ENCODE measurements at regions not wholly inside any gene's neighbourhood (a gene's known extent, or its start where the extent isn't known, plus 50 kb on each side); places are given as distances from the start of the nearest gene placed in this dataset.

GRCh38 chrX:39600222-39600621 lies 497.5 kb downstream of the BCOR start:
- Histone ChIP-seq H2AK5ac (ENCODE audit: low read length, severe bottlenecking) (no peak overlapping the region), H2BK5ac (ENCODE audit: low read depth, low read length, poor library complexity, severe bottlenecking) (no peak overlapping the region), H4K8ac (ENCODE audit: low read length) (no peak overlapping the region), H3K4me3 (ENCODE audit: insufficient read depth in 1 of 2, low read depth in 1 of 2, low read length in 2 of 2) (no peak overlapping the region), H3K18ac (ENCODE audit: low read depth in 1 of 2, low read length in 2 of 2) (no peak overlapping the region), H3K4ac (ENCODE audit: low read depth in 1 of 2, low read length in 2 of 2) (no peak overlapping the region), H3K36me3 (ENCODE audit: control insufficient read depth in 1 of 2, insufficient read depth in 2 of 2, low read depth in 1 of 2, low read length in 2 of 2) (no peaks in the 10 kb centered on the region), H2BK12ac (ENCODE audit: low read length in 2 of 2) (no peak overlapping the region), H3K9ac (ENCODE audit: low read length) (no peak overlapping the region), H3K27ac (ENCODE audit: low read length, poor library complexity, severe bottlenecking) (no peak overlapping the region), H3K4me1 (ENCODE audit: control insufficient read depth, insufficient read depth, low read depth, low read length) (no peaks in the 10 kb centered on the region), H2BK120ac (ENCODE audit: low read depth, low read length) (no peak overlapping the region), H4K91ac (ENCODE audit: low read length) (no peak overlapping the region), H3K27me3 (ENCODE audit: control insufficient read depth in 1 of 2, insufficient read depth in 1 of 2, low read length in 2 of 2) (peaks cover 12 to 89% of the 10 kb centered on the region in 2 experiments), H3K79me1 (replicated peaks; ENCODE audit: low read length, poor library complexity, severe bottlenecking) (no peaks in the 10 kb centered on the region), H3K14ac (ENCODE audit: low read length in 2 of 2) (no peak overlapping the region), H3K9me3 (ENCODE audit: control insufficient read depth, low read length) (peaks cover 5% of the 10 kb centered on the region), H2BK15ac (ENCODE audit: low read depth, poor library complexity, severe bottlenecking) (no peak overlapping the region), H2AFZ (ENCODE audit: low read depth, low read length) (no peak overlapping the region), H3K4me2 (ENCODE audit: low read length, poor library complexity, severe bottlenecking) (no peak overlapping the region), H3K23ac (ENCODE audit: low read length in 2 of 2) (no peak overlapping the region)
- WGBS: 87% methylated on average over 5 of the region's 6 CpGs
- DNase-seq: no peak

DNA sequence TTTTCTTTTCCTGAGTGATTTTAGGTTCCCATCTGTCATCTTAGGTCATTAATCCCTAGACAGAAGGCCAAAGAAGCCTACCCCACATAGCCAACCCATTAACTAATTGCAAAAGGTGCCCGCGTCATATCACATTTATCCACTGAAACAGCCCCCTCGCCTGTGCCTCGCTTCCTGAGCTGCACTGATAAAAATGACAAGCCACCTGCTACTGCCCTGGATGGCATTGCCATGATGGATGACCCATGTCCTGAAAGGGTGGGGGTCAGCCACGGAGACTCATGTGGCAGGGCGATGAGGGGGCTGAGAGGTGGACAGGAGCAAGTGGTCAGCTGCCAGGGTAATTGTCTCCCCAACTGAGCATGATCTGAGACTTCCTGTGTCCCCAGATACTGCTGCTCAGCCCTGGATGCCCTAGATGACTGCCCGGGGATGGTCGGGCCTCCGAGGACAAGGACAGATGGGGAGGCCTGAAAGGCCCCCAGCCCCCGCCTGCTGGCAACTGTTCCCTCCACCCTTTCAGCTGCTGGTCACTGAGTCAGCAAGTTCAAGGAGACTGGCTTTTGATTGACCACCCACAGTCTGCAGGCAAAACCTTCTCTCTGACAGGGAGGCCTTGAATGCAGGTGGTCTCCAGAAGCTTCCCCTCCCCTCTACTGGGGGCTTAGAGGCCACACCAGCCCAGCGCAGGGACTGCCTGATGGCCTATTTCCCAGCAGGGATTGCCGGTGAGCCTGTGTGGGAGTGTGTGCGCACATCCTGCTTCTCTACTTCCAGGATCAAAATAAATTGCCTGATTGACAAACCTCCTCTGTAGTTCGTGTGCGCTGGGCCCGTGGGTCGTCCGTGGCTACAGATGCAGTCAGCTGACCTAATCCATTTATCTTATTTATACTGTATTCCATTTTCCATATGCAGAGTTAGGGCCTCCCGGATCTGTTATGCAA lies 496.3 kb downstream of the BCOR start:
- Histone ChIP-seq H3K4me1 (ENCODE audit: control insufficient read depth, insufficient read depth, low read depth, low read length) (no peaks in the 10 kb centered on the region), H3K4me2 (ENCODE audit: low read length, poor library complexity, severe bottlenecking) (no peak overlapping the region), H2BK12ac (ENCODE audit: low read length in 2 of 2) (no peak overlapping the region), H3K14ac (ENCODE audit: low read length in 2 of 2) (no peak overlapping the region), H2BK120ac (ENCODE audit: low read depth, low read length) (no peak overlapping the region), H2AFZ (ENCODE audit: low read depth, low read length) (no peak overlapping the region), H3K27ac (ENCODE audit: low read length, poor library complexity, severe bottlenecking) (no peak overlapping the region), H2BK5ac (ENCODE audit: low read depth, low read length, poor library complexity, severe bottlenecking) (no peak overlapping the region), H2AK5ac (ENCODE audit: low read length, severe bottlenecking) (no peak overlapping the region), H3K79me1 (replicated peaks; ENCODE audit: low read length, poor library complexity, severe bottlenecking) (no peaks in the 10 kb centered on the region), H3K4me3 (ENCODE audit: insufficient read depth in 1 of 2, low read depth in 1 of 2, low read length in 2 of 2) (no peak overlapping the region), H2BK15ac (ENCODE audit: low read depth, poor library complexity, severe bottlenecking) (no peak overlapping the region), H3K18ac (ENCODE audit: low read depth in 1 of 2, low read length in 2 of 2) (no peak overlapping the region), H3K9ac (ENCODE audit: low read length) (no peak overlapping the region), H3K27me3 (ENCODE audit: control insufficient read depth in 1 of 2, insufficient read depth in 1 of 2, low read length in 2 of 2) (peaks cover 12 to 90% of the 10 kb centered on the region in 2 experiments), H4K91ac (ENCODE audit: low read length) (no peak overlapping the region), H3K9me3 (ENCODE audit: control insufficient read depth, low read length) (peaks cover 13% of the 10 kb centered on the region), H3K4ac (ENCODE audit: low read depth in 1 of 2, low read length in 2 of 2) (no peak overlapping the region), H3K23ac (ENCODE audit: low read length in 2 of 2) (no peak overlapping the region), H3K36me3 (ENCODE audit: control insufficient read depth in 1 of 2, insufficient read depth in 2 of 2, low read depth in 1 of 2, low read length in 2 of 2) (no peaks in the 10 kb centered on the region), H4K8ac (ENCODE audit: low read length) (no peak overlapping the region)
- WGBS: 75% methylated on average over 8 of the region's 19 CpGs
- no peak for DNase-seq

DNA sequence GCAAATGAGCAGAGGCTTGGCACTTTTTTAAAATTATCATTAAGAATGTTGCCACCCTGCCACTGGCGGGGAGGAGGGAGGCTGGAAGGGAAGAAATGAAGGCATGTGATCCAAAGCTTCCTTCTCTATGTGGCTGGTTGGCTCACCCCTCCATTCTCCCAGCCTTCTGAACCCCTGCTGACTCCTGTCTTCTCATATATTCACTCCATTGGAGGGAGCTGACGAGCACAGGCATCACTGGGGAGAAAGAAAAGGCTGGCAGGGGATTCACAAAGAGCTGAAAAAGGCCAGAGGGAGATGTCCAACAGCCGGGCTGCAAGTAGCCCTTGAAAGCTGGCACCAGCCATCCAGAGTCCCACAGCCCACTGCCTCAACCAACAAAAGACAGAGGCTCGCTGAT lies 495.6 kb downstream of the BCOR start:
- Histone ChIP-seq H2BK15ac (ENCODE audit: low read depth, poor library complexity, severe bottlenecking) (no peak overlapping the region), H3K36me3 (ENCODE audit: control insufficient read depth in 1 of 2, insufficient read depth in 2 of 2, low read depth in 1 of 2, low read length in 2 of 2) (no peaks in the 10 kb centered on the region), H4K8ac (ENCODE audit: low read length) (no peak overlapping the region), H3K27me3 (ENCODE audit: control insufficient read depth in 1 of 2, insufficient read depth in 1 of 2, low read length in 2 of 2) (peaks cover 12 to 89% of the 10 kb centered on the region in 2 experiments), H2AFZ (ENCODE audit: low read depth, low read length) (no peak overlapping the region), H3K4me3 (ENCODE audit: insufficient read depth in 1 of 2, low read depth in 1 of 2, low read length in 2 of 2) (no peak overlapping the region), H3K18ac (ENCODE audit: low read depth in 1 of 2, low read length in 2 of 2) (no peak overlapping the region), H3K4me2 (ENCODE audit: low read length, poor library complexity, severe bottlenecking) (no peak overlapping the region), H2BK120ac (ENCODE audit: low read depth, low read length) (no peak overlapping the region), H3K27ac (ENCODE audit: low read length, poor library complexity, severe bottlenecking) (no peak overlapping the region), H2BK12ac (ENCODE audit: low read length in 2 of 2) (no peak overlapping the region), H3K14ac (ENCODE audit: low read length in 2 of 2) (no peak overlapping the region), H3K9ac (ENCODE audit: low read length) (no peak overlapping the region), H3K79me1 (replicated peaks; ENCODE audit: low read length, poor library complexity, severe bottlenecking) (no peaks in the 10 kb centered on the region), H3K4me1 (ENCODE audit: control insufficient read depth, insufficient read depth, low read depth, low read length) (no peaks in the 10 kb centered on the region), H3K23ac (ENCODE audit: low read length in 2 of 2) (no peak overlapping the region), H3K4ac (ENCODE audit: low read depth in 1 of 2, low read length in 2 of 2) (no peak overlapping the region), H2AK5ac (ENCODE audit: low read length, severe bottlenecking) (no peak overlapping the region), H4K91ac (ENCODE audit: low read length) (no peak overlapping the region), H2BK5ac (ENCODE audit: low read depth, low read length, poor library complexity, severe bottlenecking) (no peak overlapping the region), H3K9me3 (ENCODE audit: control insufficient read depth, low read length) (peaks cover 20% of the 10 kb centered on the region)
- no CpG with 5 or more reads among the region's 4 CpGs for WGBS
- DNase-seq: no peak

GRCh38 chrX:39603230-39603629 lies 494.5 kb downstream of the BCOR start:
- H2BK5ac ChIP-seq (ENCODE audit: low read depth, low read length, poor library complexity, severe bottlenecking): no peak overlapping the region
- H2BK120ac ChIP-seq (ENCODE audit: low read depth, low read length): no peak overlapping the region
- no peak overlapping the region for H4K8ac ChIP-seq (ENCODE audit: low read length)
- no peak overlapping the region for H2AFZ ChIP-seq (ENCODE audit: low read depth, low read length)
- no peak overlapping the region for H3K23ac ChIP-seq (ENCODE audit: low read length in 2 of 2)
- H3K9ac ChIP-seq (ENCODE audit: low read length): no peak overlapping the region
- peaks cover 12 to 85% of the 10 kb centered on the region in 2 experiments for H3K27me3 ChIP-seq (ENCODE audit: control insufficient read depth in 1 of 2, insufficient read depth in 1 of 2, low read length in 2 of 2)
- no peak overlapping the region for H3K14ac ChIP-seq (ENCODE audit: low read length in 2 of 2)
- no peak for DNase-seq
- H4K91ac ChIP-seq (ENCODE audit: low read length): no peak overlapping the region
- no peaks in the 10 kb centered on the region for H3K4me1 ChIP-seq (ENCODE audit: control insufficient read depth, insufficient read depth, low read depth, low read length)
- no peak overlapping the region for H3K4ac ChIP-seq (ENCODE audit: low read depth in 1 of 2, low read length in 2 of 2)
- no peak overlapping the region for H3K18ac ChIP-seq (ENCODE audit: low read depth in 1 of 2, low read length in 2 of 2)
- H3K27ac ChIP-seq (ENCODE audit: low read length, poor library complexity, severe bottlenecking): no peak overlapping the region
- H3K36me3 ChIP-seq (ENCODE audit: control insufficient read depth in 1 of 2, insufficient read depth in 2 of 2, low read depth in 1 of 2, low read length in 2 of 2): no peaks in the 10 kb centered on the region
- peaks cover 28% of the 10 kb centered on the region for H3K9me3 ChIP-seq (ENCODE audit: control insufficient read depth, low read length)
- no peaks in the 10 kb centered on the region for H3K79me1 ChIP-seq (replicated peaks; ENCODE audit: low read length, poor library complexity, severe bottlenecking)
- H2BK15ac ChIP-seq (ENCODE audit: low read depth, poor library complexity, severe bottlenecking): no peak overlapping the region
- H3K4me3 ChIP-seq (ENCODE audit: insufficient read depth in 1 of 2, low read depth in 1 of 2, low read length in 2 of 2): no peak overlapping the region
- H2AK5ac ChIP-seq (ENCODE audit: low read length, severe bottlenecking): no peak overlapping the region
- H2BK12ac ChIP-seq (ENCODE audit: low read length in 2 of 2): no peak overlapping the region
- 75% methylated on average over 1 of the region's 4 CpGs for WGBS
- H3K4me2 ChIP-seq (ENCODE audit: low read length, poor library complexity, severe bottlenecking): no peak overlapping the region
